Stomach (tissue), 4 donors: ENCODE measurements at regions not wholly inside any gene's neighbourhood (a gene's known extent, or its start where the extent isn't known, plus 50 kb on each side); places are given as distances from the start of the nearest gene placed in this dataset.
"Not testable (repeated sequence)": the region's sequence is repeated elsewhere in the genome, so short reads cannot be mapped to it uniquely, and the experiment has no call there.

ENCODE experiments used
- EP300 ChIP-seq: sonication (generic); formaldehyde crosslinking; IDR thresholded peaks from one replicate; pipeline ENCODE4 v1.6.1; 2017; ENCODE audit warnings: antibody characterized with exemption
- POLR2A ChIP-seq, 4 donors: fragments of 450-650 bp; IDR thresholded peaks; one replicate each; pipeline ENCODE4 v1.6.1; 2016; ENCODE audit warnings: antibody characterized with exemption in 4 of 4, control low read depth in 2 of 4, mild to moderate bottlenecking in 1 of 4, moderate library complexity in 1 of 4
- TF ChIP-seq, protein P1 (sequence below), 7 experiments: fragments of 450-650 bp in 4 of 7; fragments of 200-600 bp in 3 of 7; sonication (generic) in 3 of 7; IDR thresholded peaks; one replicate each; pipeline ENCODE4 v1.5.1; 2016 to 2019; ENCODE audit warnings: antibody characterized with exemption in 7 of 7, control low read depth in 2 of 7, mild to moderate bottlenecking in 1 of 7

DNA sequence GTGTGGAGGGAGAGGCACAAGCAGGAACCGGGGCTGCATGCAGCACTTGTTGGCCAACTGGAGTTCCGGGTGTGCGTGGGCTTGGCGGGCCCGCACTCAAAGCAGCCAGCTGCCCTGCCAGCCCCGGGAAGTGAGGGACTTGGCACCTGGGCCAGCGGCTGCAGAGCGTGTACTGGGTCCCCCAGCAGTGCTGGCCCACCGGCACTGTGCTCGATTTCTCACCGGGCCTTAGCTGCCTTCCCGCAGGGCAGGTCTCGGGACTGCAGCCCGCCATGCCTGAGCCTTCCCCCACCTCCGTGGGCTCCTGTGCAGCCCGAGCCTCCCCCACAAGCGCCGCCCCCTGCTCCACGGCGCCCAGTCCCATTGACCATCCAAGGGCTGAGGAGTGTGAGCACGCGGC is 1078.2 kb downstream of the NAALADL2 start:
- TF ChIP-seq EP300; POLR2A (IDR thresholded peaks at IDR 0.05): not testable (repeated sequence)
- TF ChIP-seq, protein P1, sequence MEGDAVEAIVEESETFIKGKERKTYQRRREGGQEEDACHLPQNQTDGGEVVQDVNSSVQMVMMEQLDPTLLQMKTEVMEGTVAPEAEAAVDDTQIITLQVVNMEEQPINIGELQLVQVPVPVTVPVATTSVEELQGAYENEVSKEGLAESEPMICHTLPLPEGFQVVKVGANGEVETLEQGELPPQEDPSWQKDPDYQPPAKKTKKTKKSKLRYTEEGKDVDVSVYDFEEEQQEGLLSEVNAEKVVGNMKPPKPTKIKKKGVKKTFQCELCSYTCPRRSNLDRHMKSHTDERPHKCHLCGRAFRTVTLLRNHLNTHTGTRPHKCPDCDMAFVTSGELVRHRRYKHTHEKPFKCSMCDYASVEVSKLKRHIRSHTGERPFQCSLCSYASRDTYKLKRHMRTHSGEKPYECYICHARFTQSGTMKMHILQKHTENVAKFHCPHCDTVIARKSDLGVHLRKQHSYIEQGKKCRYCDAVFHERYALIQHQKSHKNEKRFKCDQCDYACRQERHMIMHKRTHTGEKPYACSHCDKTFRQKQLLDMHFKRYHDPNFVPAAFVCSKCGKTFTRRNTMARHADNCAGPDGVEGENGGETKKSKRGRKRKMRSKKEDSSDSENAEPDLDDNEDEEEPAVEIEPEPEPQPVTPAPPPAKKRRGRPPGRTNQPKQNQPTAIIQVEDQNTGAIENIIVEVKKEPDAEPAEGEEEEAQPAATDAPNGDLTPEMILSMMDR (IDR thresholded peaks at IDR 0.05): not testable (repeated sequence)
